AG08396 (cell line): ENCODE measurements at regions not wholly inside any gene's neighbourhood (a gene's known extent, or its start where the extent isn't known, plus 50 kb on each side); places are given as distances from the start of the nearest gene placed in this dataset.

Source experiments
- DNase-seq: peaks from one replicate; pipeline ENCODE4 v3.0.0; 2012; ENCODE audit warnings: low spot score, mixed read lengths

GRCh38 chr2:10201201-10201600 lies 78.7 kb downstream of the RRM2 start:
- no peak for DNase-seq

DNA sequence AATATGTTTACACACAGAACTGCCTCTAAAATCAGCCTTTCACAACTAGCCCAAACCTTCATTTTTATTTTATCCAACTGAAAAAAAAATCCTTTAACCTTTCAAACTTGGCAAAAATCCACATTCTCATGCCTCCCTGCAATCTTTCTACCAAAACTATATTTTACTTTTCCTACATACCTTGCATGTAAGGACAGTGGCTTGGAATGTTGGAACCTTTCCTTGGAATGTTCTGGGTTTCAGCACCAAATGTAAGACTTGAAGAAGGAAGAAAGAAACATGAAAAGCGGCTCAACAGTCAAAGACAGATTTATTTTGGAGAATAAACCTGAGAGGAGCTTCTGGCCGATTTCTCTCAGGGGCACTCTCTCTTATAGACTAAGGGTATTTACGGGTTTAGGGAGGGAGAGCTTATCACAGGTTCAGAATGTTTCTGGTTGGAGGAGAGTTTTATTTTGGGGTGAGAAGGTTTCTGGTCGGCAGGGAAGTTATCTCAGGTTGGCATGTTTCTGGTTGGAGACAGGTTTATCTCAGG lies 79.7 kb downstream of the RRM2 start:
- no peak for DNase-seq

GRCh38 chr2:10204326-10205161 lies 82.0 kb downstream of the RRM2 start:
- no peak for DNase-seq

- no peak for DNase-seq
Measured at GRCh38 chr2:10205162-10205475, 82.6 kb downstream of the RRM2 start.

GRCh38 chr2:10208736-10209135 lies 86.2 kb downstream of the RRM2 start:
- no peak for DNase-seq

- DNase-seq, result no peak
Measured at GRCh38 chr2:10209406-10209935, 86.9 kb downstream of the RRM2 start.

DNA sequence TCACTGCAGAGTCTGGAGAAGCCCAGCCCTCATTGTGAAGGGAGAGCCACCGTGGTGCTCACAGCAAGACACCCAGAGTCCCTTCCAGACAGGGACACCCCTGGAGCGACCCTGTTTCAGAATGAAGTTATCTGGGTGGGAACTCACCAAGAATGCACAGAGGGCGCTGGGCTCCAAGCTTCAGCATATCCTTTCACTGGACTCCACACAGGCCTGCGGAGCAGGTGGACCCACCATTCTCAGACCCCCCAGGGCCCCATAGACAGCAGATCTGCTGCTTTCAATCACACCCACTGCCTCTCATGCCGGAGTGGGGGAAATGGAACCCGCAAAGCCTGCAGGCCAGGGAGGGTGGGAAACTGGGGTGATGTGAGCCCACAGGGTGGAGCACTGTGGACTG lies 87.8 kb downstream of the RRM2 start:
- DNase-seq, result no peak

DNA sequence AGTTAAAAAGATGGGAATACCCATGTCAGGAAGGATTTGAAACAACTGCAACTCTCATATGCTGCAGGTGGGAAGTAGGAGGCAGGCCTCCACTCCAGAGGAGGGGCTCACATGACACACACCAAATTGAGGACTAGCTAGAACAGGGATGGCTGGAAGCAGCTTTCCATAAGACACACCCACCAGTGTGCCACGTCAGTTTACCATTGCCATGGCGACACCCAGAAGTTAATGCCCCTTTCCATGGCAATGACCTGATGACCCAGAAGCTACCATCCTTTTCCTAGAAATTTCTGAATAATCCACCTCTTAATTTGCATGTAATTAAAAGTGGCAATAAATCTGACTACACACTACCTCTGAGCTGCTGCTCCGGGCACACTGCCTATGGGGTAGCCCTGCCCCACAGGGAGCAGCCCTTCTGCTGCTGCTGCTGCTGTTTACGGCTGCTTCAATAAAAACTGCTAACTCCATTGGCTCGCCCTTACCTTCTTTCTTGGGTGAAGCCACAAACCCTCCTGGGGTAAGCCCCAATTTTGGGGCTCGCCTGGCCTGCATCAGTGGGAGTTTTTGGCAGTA lies 89.4 kb downstream of the RRM2 start:
- DNase-seq, result no peak

DNA sequence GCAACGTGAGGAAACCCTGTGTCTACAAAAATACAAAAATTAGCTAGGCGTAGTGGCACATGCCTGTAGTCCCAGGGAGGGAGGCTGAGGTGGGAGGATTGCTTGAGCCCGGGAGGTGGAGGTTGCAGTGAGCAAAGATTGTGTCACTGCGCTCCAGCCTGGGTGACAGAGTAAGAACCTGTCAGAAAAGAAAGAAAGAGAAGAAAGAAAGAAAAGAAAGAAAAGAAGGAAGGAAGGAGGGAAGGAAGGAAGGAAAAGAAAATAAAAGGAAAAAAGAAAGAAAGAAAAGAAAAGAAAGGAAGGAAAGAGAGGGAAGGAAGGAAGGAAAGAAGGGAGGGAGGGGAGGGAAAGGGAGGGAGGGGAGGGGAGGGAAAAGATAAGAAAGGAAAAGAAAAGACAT lies 89.9 kb upstream of the HPCAL1 start:
- DNase-seq, result no peak

DNA sequence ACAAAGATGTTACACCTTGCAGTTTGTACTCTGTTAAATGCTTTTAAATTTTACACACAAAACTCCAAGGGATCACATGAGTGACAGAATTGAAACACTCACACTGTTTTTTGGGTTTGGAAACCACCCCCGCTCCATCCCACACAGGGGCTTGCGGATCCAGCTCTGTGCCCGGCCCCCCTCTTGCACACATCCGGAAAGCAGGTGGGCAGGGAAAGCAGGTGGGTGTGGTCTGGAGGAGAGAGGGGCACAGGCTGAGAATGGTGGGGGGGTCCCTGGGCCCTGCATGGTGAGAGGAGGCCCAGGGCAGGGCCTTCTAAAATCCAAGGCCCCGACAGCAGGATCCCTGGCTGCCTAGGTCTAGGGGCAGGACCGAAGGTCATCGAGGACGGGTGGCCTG lies 88.5 kb upstream of the HPCAL1 start:
- no peak for DNase-seq

DNA sequence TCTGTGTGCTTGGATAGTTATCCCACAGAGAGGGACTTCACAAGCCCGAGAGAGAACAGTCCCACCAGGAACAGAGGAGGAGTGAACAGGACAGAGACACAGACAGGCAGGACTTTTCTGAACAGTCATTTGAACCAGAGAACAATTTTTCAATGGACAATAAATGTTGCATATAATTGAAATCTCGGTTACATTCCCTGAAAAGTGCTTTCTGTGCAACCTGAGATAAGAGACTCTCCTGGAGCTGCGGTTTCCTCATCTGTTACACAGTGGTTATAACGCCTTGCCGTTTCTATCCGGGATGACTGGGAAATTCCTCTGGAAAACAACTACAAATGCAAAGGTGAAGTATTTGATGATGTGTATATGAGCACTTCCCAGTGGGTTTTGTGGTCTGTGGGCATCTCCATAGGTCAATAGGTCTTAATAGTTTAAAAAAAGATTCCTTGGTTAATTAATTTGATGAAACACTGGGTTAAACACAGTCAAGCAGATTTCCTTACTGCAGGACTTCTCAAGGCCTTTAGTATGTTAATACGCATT lies 87.2 kb upstream of the HPCAL1 start:
- no peak for DNase-seq

DNA sequence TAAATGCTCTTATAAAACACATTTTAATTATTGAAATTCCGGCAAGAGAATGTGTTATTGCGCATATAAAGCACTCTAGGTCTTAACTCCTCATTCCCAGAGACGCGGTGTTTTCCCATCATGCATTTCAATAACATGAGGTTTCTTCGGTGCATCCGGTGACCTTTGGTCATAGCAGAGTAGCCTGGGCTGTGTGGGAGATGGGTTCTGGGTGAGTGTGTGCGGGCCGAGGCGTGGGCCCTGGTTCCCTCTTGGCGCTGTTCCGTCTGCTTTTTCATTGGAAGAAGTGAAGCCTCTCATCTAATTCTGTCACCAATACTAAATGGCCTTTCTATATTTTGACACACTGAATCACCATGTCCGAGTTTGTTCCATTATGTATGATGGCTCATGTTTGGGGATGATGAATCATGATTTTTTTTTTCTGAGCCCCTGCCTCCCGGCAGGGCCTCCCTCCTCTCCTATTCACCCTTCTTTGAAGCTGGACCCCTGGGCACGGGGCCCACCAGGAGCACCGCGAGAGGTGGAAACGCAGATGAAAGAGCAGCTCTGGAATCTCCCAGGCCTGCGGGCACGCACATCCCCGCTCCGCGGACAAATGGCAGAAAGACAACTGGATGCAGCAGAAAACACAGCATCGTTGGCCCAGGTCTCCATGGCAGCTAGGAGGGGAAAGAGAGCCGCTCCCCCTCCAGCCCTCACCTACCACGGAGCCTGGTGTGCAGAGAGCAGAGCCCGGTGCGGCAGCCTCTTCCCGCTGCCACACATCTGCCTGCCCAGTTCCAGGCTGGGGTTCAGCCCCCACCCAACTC lies 85.8 kb upstream of the HPCAL1 start:
- no peak for DNase-seq

- no peak for DNase-seq
Measured at GRCh38 chr2:10217489-10218435, 84.9 kb upstream of the HPCAL1 start.

DNA sequence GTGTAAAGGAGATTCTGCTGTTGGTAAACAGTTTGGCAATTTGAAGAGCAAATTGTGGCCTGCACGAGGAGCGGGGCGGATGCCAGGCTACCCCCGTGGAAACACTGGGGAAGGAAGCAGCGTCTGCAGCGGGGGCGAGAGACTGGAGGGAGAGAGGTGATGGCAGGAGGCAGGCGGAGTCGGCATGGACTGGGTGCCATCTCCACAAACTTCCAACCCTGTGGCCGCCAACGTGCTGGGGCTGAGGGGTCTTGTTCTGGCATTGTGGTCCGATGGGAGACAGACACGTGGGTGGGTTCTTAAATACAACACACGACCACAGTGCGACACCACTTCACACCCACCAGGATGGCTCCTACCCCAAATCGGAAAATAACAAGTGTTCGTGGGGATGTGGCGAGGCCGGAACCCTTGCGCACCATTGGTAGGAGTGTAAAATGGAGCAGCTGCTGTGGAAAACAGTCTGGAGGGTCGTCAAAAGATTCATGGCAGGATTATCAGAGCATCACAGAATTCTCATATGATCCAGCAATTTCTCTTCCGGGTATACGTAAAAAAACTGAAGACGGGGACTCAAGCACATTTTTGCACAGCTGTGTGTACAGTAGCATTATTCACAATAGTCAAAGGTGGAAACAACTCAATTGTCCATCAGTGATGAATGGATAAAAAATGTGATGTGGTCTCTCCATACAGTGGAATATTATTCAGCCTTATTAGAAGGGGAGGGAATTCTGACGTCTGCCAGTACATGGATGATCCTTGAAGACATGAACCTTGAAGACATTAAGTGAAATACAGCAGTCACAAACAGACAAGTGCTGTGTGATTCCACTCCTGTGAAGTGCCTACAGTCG lies 82.4 kb upstream of the HPCAL1 start:
- no peak for DNase-seq

GRCh38 chr2:10220902-10221391 lies 81.8 kb upstream of the HPCAL1 start:
- DNase-seq, result peak; percentile 47

DNA sequence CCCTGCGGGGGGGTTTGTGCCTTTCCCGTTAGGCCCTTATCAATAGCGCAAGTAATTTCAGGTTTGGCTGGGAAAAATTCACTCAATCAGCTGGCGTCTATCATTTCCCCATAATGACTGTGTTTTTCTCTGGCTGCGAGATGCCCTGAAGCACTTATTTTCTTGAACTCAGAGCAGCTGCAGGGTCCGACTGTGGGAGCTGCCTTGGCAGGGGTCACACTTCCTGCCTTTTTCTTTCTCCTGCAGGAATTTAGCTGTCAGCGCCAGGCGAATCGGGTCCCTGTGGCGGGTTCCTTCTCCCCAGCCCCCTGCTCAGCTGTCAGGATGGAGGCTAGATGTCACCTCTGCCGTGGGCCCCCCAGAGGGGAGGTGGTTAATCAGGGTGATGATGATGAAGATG lies 81.3 kb upstream of the HPCAL1 start:
- DNase-seq, result no peak

DNA sequence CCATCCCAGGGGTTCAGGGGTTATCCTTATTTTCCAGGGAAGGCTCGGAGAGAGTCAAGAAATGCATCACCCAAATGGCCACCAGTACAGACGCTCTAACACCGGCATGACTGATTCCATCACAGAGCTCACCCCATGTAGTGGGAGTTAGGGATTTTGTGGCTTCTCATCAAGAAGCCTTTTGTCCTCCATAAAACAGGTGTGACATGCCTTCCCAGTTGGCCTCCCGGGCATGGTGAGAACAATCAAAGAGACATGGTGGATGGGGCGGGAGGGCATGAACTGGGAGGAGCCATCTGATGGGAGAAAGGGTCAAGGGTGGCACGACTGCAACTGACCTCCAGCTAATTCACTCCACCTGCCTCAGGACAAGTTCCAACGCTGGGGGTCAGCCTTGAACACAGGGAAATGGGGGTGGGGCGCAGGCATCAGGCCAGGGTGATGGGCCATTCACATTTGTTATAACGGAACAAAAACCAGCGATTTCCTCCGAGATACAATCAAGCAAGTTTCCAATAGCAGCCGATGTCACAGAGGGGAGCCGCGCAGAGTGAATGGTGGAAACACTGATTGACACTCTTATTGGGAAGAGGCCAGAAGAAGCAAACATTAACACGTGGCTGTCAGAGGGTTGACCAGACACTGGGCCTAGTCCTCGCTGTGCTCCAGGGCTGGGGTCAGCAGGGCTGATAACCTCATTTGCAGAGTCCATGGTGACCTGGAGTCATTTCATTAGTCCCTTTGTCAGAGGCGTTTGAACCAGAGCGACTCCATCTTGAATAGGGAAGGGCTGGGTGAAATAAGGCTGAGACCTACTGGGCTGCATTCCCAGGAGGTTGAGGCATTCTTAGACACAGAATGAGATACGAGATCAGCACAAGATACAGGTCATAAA lies 80.5 kb upstream of the HPCAL1 start:
- DNase-seq, result no peak

- no peak for DNase-seq
Measured at GRCh38 chr2:10223471-10223870, 79.2 kb upstream of the HPCAL1 start.
